ENCODE measurements at regions not wholly inside any gene's neighbourhood (a gene's known extent, or its start where the extent isn't known, plus 50 kb on each side); places are given as distances from the start of the nearest gene placed in this dataset.

- Histone ChIP-seq H3K27ac (replicated peaks) (no peak overlapping the region), H3K9me3 (replicated peaks) (peaks cover 27% of the 10 kb centered on the region), H3K36me3 (no peaks in the 10 kb centered on the region), H3K27me3 (ENCODE audit: low read depth) (no peaks in the 10 kb centered on the region), H3K4me1 (no peaks in the 10 kb centered on the region), H3K4me3 (no peak overlapping the region)
- intact Hi-C loops (cut with micrococcal nuclease), result no loop called here
- no peak for TF ChIP-seq CTCF (IDR thresholded peaks at IDR 0.05; ENCODE audit: borderline replicate concordance)
- no peak for DNase-seq
Observed at GRCh38 chr7:10696064-10696463, 277.6 kb upstream of the PHF14 start.

DNA sequence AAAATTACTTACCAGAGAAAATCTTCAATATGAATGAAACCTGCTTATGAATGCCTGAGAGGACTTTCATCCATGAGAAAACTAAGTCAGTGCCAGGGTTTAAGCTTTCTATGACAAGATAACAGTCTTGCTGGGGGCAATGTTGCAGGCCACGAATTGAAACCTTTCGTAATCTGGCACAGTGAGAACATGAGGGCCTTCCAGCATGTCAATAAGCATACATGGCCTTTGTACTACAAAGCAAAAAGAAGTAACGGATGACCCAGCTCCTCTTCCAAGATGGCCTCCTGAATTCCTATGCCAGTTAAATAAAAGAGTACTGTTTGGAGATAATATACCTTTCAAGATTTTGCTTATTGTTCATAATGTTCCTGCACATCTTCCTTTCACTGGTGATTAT lies 270.6 kb upstream of the PHF14 start:
- Histone ChIP-seq H3K27ac (replicated peaks) (no peak overlapping the region), H3K36me3 (no peaks in the 10 kb centered on the region), H3K27me3 (ENCODE audit: low read depth) (no peaks in the 10 kb centered on the region), H3K4me3 (no peak overlapping the region), H3K9me3 (replicated peaks) (peaks cover 21% of the 10 kb centered on the region), H3K4me1 (no peaks in the 10 kb centered on the region)
- no peak for TF ChIP-seq CTCF (IDR thresholded peaks at IDR 0.05; ENCODE audit: borderline replicate concordance)
- no peak for DNase-seq
- intact Hi-C loops (cut with micrococcal nuclease), result no loop called here

DNA sequence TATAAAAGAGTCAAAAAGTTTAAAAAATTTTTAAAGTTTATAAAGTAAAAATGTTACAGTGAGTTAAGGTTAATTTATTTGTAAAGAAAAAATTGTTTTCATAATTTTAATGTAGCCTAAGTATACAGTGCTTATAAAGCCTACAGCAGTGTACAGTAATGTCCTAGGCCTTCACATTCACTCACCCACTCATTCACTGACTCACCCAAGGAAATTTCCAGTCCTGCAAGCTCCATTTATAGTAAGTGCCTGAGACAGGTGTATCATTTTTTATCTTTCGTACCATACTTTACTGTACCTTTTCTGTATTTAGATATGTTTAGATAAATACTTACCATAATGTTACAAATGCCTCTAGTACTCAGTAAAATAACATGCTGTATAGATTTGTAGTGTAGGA lies 269.7 kb upstream of the PHF14 start:
- no peak for DNase-seq
- intact Hi-C loops (cut with micrococcal nuclease), result no loop called here
- H3K9me3 ChIP-seq (replicated peaks), result peaks cover 21% of the 10 kb centered on the region
- H3K4me1 ChIP-seq, result no peaks in the 10 kb centered on the region
- no peaks in the 10 kb centered on the region for H3K36me3 ChIP-seq
- H3K27ac ChIP-seq (replicated peaks), result no peak overlapping the region
- H3K4me3 ChIP-seq, result no peak overlapping the region
- no peaks in the 10 kb centered on the region for H3K27me3 ChIP-seq (ENCODE audit: low read depth)
- TF ChIP-seq CTCF (IDR thresholded peaks at IDR 0.05; ENCODE audit: borderline replicate concordance), result no peak

DNA sequence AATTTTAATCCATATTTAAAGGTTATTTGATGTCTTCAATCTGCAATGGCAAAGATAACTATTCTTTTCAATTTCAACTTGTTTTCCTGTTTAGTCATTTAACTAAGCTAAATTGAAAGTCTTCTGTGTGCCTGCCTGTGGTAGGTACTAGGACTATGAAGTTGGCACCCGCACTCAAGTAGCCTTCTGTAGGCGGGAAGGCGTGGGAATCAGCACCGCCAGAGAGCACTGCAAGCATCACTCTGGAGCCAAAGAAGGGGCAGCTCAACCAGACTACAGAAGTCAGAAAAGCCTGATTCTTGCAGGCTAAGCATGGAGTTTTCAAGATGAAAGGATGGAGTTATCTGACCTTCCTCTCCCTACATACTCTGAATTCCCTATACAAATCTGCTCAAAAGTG lies 269.0 kb upstream of the PHF14 start:
- H3K4me3 ChIP-seq, result no peak overlapping the region
- no peaks in the 10 kb centered on the region for H3K27me3 ChIP-seq (ENCODE audit: low read depth)
- TF ChIP-seq CTCF (IDR thresholded peaks at IDR 0.05; ENCODE audit: borderline replicate concordance), result no peak
- no peaks in the 10 kb centered on the region for H3K4me1 ChIP-seq
- no peak for DNase-seq
- H3K9me3 ChIP-seq (replicated peaks), result peaks cover 17% of the 10 kb centered on the region
- H3K27ac ChIP-seq (replicated peaks), result no peak overlapping the region
- intact Hi-C loops (cut with micrococcal nuclease), result no loop called here
- H3K36me3 ChIP-seq, result no peaks in the 10 kb centered on the region

- Histone ChIP-seq H3K4me3 (no peak overlapping the region), H3K9me3 (replicated peaks) (no peaks in the 10 kb centered on the region), H3K4me1 (no peaks in the 10 kb centered on the region), H3K27ac (replicated peaks) (no peak overlapping the region), H3K27me3 (ENCODE audit: low read depth) (no peaks in the 10 kb centered on the region), H3K36me3 (no peaks in the 10 kb centered on the region)
- intact Hi-C loops (cut with micrococcal nuclease), result no loop called here
- DNase-seq, result no peak
- no peak for TF ChIP-seq CTCF (IDR thresholded peaks at IDR 0.05; ENCODE audit: borderline replicate concordance)
Observed at GRCh38 chr7:10706875-10707493, 266.7 kb upstream of the PHF14 start.

Measured in left ventricle myocardium inferior (tissue), 1 donor.